Stimulated activated CD8-positive, alpha-beta memory T cell treated with anti-CD3 and anti-CD28 coated beads, Interleukin-15, amount 100 ng/mL, for 4 hours (primary cell): ENCODE measurements at regions not wholly inside any gene's neighbourhood (a gene's known extent, or its start where the extent isn't known, plus 50 kb on each side); places are given as distances from the start of the nearest gene placed in this dataset.

Source experiments
- DNase-seq, 2 donors: peaks; one replicate each; pipeline ENCODE4 v3.0.0-alpha.2; 2020; ENCODE audit warnings: low read depth in 2 of 2

DNA sequence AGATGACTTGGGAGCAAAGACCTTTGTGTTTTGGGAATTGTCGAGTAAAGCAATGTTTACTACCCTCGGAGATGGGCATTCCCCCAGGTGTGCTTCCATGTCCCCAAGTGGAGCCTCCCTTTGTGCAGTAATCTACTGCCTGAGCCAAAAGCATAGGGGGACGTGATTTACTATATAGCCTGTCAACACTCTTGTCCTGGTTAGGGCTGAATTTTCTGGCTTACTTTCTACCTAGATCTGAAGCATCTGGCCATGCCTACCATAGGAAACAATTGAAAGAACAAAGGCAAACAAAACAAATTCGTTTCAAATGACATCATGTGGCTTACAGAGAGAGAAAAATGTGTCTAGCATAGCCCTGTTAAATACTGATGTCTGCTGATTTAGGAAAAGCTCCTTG, 350.6 kb downstream of the SAMD5 start:
- DNase-seq: no peak

DNA sequence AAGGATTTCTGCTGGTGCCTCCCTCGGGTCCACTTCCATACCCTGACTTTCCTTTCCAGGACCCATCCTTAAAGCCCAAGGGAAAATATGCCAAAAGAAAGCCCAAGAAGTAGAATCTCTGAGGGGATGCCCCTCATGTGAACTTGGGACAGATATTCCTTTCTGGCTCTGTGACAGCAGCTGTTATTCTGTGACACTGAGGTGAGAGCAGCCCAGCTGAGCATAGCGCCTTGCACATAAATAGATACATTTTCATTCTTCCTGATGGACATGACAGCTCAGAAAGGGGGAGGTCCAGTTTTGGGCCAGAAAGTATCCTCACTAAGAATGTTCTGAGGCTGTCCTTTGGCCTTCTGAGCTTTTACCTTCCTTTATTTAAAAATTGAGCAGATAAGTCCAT, 353.2 kb downstream of the SAMD5 start:
- DNase-seq: no peak

DNA sequence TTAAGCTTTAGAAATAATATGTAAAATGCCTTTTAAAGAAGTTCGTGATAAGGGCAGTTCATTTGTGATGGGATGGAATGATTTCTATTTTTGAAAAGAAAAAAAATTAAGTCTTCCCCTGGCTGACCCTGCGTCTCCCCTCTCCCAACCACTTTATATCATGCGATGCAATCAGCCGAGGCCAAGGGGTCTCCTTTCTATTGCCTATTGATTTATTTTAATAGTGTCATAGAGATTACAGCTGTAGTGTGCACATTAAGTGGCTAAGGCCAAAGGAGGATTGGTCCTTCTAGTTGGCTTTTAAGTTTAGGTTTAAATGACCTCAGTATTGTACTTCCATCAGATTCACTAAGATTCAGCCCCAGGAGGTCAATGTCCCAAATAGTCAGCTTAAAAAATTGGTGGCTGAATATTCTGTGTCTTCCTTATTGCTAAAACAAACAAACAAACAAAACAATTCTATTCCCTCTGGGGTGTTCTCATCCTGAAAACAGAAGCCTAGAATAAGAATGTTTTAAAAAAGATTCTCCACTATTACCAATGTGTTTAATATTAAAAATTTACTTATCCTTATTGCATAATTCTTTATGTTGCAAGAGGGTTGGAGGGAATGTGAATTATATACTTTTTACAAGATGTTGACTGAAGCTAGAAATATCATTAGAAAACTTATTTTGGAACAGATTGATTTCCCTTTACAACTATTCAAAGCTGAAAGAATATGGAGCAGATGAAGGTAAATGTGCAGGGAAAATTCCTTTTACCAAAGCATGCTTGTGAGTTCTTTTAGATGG, 359.1 kb downstream of the SAMD5 start:
- no peak for DNase-seq

DNA sequence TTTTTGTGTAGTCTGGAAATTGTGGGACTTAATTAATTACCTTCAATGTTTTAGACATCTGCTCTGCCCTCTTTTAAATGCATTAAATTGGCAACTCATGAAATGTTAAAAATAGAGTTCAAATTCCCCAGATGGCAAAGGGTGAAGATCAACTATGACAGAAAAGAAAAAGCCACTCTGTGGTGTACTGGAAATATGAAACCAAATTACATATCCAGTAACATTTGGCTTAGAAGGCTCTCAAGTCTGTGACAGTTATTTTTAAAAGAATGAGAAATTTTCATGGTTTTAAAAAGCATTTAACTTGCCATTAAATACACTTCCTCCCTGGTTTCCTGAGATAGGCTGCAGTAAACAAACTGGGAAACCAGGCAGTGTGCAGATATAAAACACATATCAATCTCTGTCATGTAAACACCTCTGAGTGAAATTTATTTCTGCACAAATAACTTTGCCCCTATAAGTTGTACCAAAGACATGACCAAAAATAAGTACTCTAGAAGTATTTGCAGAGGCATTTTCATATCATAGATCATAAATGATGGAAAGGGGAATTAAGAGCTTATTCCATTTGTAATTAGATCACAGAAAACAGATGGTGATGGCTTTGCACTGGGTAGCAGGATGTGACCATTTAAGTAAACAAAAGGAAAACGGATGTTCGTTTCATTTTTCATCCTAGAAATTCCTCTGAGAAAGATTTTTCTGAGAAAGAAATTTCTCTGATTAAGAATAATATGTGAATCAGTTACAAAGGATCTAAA, 360.1 kb downstream of the SAMD5 start:
- no peak for DNase-seq

DNA sequence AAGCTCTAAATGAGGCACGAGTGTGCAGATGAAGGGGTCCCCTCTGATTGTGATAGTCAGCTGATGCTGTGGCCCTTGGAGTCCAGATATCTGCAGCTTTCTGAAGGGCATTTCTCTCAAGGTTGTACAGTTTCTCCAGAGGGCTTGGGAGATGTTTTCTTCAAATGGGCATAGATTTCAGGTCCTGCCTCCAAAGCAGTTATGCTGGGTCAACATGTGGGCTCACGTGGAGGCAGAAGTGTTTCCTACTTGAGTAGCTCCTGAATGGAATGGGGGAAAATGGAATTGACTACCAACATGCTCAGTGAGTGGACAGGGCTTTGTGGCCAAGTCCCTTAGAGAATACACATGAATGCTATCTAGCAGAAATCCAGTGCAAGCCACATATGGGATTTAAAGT, 360.7 kb downstream of the SAMD5 start:
- DNase-seq: no peak

DNA sequence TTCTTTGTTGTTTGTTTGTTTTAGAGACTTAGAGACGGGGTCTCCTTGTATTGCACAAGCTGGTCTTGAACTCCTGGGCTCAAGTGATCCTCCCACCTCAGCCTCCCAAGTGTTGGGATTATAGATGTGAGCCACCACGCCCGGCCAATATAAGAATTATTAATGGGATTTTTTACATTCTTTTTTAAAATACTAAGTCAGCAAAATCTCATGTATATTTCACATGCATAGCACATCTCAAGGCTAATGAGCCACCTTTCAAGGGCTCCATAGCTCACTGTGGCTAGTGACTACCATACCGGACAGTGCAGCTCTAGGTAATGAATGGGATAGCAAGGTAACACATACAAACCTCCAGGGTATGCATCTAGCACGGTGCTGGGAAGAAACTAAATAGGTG, 361.4 kb downstream of the SAMD5 start:
- no peak for DNase-seq

DNA sequence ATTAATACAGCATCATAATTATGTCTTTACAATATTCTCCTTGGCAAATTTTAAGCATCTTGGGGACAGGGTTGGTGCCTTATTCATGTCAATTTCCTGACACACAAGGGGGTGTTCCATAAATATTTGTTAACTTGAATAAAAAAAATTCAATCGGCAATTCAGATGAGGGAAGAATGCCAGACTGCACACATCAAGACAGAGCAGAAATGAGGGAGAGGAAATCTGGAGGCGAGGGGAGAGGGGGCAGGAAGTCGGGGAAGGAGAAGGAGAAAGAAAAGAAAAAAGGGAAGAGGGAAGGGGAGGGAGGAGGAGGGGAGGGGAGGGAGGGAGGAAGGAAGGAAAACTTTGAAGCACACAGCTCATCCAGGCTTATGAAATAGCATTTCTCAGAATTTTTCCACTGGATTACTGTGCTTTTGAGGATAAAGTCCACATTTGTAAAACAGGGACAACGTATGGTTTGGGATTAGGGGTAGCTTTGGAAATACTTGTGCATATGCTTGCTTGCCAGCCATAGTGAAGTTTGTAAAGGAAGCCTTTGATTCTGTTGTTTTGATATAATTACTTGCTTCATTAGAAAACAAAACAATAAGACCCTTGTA, 362.1 kb downstream of the SAMD5 start:
- DNase-seq: no peak

DNA sequence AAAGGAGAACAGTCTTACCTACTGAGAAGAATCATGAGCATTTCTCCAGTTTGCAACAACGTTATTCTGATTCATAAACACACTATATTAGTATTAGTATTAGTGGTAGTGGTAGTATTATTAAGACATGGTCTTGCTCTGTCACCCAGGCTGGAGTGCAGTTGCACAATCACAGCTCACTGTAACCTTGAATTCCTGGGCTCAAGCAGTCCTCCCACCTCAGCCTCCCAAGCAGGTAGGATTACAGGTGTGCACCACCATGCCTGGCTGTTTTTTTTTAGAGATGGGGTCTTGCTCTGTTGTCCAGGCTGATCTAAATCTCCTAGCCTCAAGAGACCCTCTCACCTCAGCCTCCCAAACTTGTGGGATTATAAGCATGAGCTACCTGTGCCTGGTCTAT, 363.5 kb downstream of the SAMD5 start:
- no peak for DNase-seq

DNA sequence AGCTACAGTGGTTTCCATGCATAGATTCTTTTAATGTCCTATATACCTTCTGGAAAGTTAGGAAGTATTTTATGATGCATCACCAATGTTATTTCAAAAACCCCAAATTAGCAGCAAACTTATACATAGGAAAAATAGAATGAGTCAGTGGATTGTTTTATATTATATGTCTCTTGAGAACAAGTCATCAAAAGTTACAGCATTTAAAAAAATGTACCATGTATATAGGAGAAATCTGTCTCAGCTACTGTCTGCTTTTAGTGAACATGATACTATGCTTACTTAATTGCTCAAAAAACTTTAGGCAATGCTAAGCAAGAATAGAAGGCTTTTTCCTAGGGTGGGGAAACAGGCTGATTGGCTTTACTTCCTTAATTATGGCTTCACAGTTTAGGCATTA, 365.3 kb downstream of the SAMD5 start:
- no peak for DNase-seq

DNA sequence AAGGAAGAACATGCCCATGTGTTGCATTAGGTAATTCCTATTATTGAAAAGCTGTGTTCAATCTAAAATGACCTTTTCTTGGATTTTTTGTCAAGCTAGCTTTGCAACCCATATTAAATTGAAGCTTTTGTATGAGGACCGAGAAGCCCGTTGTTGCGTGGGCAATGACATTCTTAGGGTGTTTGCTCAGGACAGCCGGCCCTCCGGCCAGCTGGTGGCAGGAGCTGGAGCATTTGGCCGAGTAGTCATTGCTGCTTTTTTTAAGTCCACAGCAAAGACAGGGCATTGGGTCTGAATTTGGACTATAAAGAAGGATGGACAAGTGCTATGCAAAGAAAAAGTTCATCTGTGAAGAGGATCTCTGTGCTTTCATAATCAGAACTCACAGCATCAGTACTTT, 365.8 kb downstream of the SAMD5 start:
- no peak for DNase-seq

DNA sequence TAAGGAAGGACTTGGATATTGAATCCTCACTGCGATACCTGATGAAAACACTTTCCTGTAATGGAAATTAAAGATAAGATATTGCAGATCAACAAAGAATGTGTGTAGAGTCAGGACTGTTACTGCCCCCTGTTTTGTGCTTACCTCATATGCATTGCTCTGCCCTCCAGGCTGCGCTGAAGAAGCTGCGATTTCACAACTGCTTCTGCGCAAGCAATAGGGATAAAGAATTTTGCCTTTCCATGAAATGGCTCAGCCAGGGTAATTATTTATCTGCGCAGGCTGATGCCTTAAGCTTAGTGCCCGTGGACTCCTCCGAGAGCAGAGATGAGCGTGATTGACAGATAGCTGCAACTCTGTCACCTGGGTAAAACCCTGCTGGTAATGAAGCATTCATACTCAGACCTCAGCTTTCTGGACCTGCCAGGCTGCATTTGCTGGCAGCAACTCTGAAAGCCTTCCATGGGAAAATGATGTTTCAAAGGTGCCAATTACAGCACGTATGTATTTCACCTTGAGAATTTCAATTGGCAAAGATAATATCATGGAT, 370.6 kb downstream of the SAMD5 start:
- no peak for DNase-seq

DNA sequence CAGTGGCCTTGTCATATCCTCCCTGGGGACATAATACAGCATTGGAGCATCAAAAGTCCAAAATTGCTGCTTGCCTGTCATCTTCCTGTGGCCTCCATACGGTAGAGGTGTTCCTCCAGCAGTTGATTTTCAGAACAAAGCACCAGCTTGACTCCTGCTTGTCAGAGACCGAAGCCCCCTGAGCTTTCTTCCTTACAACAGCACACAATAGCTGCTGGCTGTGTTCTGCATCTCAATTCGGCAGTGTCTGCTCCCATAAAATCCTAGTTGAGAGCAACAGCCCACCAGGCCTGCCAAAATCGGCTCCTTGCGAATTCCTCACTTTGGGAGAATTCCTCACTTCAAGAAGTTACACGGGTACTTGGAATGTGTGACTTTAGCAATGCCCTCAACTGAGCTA, 372.9 kb downstream of the SAMD5 start:
- DNase-seq: no peak

DNA sequence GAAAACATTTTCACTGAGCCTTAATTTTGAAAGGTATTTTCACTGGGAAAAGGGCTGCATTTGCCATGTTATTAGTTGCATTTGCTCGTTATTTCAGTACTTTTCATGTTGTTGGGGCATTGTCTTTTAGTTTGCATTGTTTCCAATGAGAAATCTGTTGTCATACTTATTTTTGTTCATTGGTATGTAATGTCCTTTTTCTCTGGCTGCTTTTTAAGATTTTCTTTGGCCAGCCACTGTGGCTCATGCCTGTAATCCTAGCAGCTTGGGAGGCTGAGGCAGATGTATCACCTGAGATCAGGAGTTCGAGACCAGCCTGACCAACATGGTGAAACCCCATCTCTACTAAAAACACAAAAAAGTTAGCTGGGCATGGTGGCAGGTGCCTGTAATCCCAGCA, 379.9 kb downstream of the SAMD5 start:
- DNase-seq: no peak

DNA sequence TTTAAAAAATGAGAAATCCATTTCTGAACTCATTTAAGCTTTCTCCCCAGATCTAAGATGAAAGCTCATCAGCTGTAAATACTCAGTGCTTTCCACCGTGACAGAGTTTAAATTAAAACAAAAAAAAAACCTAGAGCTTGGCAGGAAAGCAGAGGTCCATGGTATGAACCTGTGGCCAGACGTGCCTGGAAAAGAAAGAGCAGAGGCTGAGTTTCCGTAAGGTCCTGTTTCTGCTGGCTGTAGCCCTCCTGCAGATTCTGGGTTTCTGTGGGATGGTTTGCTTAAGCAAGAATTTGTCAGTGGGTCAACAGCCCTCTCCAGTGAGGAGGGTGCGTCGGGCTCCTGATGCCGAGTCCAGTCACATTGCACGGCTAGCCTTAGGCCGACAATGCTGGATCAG, 383.2 kb downstream of the SAMD5 start:
- no peak for DNase-seq

DNA sequence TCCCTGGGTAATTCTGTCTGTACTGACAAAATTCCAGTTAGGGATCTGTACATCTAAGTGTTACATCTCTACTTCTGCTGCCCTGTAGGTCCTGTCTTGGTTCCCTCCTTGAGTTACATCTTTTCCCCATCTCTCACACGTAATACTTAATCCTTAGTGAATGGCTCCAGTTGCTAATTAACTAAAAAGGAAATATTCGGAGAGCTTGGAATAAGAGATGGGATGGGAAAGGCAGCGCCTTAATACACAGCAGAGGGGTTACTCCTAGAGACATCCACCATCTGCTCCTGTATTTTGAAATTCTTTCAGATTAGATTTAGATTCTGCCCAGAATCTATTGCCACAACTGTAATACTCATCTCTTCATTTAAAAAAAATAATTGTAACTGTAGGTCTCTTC, 384.0 kb downstream of the SAMD5 start:
- DNase-seq: no peak

DNA sequence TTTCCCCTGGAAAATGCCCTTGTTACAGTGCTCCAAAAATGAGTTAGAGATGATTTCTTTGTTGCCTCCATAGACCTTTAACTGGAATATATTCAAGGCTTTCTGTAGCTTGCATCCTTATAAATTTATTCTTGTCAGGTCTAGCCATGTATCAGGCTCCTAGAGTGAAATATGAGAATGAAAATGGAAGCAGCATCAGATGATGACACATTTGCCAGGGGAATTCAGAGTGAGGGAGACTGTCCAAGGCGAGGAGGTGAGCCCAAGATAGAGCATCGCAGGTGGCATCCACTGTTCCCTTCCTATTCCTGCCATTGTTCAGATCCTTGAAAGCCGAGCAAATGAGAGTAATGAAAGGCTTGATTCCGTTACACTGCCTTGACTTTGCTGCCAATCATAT, 386.8 kb downstream of the SAMD5 start:
- DNase-seq: no peak

DNA sequence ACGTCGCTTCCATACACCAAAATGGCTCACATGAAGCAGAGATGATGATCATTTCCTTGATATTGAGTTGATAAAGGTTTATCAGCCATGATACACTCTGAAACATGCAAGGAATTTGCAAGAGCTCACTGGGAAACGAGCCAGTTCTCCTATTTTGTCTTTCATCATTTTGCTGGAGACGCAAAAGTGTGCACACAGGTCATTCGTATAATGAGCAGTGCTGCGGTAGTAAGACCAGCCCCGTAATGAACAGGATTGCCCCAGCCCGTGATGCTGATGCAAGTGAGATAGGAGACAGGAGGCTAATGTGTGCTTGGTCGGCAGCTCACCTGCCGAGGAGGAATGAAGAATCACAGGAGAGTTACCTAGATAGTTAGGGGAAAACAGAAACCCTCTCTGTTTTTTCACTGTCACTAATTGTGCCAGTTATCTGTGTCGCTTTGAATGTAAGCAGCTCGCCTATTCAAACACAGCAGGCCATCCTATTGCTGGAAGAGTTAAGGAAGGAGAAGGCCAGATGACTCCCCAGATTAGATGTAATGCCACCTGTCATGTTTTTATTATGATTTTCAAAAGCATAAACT, 391.8 kb downstream of the SAMD5 start:
- no peak for DNase-seq

DNA sequence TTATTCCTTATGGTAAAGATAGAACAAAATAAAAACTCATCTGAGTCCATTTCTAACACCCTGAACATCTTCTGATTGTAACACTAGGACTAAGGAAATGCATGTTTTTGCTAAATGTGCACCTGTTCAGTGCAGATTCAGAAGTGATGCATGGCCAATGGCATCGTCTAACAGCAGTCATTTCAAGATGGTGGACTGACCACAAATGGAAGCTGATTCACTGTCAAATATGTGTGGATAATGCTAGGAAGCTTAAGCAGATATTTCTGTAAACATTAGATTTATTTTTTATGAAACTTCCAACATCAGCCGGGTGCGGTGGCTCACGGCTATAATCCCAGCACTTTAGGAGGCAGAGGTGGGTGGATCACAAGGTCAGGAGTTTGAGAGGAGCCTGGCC, 394.8 kb downstream of the SAMD5 start:
- no peak for DNase-seq

DNA sequence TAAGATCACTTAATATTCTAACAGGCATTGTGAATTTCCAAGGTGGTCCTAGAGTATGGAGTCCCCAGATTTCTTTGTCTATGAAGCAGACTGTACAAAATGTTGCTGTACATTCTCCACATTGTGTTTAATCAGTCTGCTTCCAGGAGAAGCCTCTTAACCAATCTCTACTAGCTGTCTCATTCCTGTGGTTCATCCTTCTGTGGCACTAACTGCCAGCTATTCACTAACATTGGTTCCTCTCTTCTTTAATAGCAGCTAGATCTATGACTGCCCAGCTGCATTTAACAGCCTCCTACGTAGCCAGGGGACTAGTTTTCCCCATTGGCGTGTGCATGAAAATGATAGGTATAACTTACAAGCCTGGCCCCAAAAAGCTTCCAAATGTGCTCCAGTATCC, 395.4 kb downstream of the SAMD5 start:
- DNase-seq: no peak

DNA sequence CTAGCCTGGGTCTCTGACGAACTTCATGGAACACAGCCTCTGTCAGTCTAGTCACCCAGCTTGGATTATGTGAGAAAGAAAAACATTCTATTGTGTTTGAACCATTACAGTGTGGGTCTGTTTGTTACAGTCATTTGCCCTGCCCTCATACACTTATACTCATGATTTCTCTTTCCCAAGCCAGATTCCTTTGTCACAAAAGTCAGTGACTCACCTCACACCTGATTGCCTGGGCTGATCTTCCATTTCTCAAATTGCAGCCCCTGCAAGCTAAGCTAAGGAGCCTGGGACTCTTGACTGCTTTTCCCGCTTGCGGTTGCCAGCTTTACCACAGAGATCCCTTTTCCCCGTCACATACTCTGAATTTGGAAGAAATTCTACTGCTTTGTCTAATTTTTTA, 395.9 kb downstream of the SAMD5 start:
- DNase-seq: no peak

DNA sequence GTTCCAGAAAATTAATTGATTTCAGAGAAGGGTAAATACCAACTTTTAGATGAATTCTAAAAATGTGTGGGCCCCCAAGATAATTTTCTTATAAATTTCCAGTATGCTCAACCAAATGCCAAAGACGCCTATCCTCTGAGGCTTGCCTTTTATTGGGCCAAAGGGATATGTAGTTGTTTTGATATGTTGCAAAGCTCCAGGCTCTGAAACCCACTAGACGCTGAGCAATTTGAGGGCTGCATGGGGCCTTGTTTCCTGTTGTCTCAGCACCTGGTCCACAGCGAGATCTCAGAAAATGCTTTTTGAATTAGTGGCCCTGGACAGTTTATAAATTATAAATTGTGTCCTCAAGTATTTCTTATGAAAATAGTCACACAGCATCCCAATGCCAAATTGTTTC, 397.2 kb downstream of the SAMD5 start:
- DNase-seq: no peak

DNA sequence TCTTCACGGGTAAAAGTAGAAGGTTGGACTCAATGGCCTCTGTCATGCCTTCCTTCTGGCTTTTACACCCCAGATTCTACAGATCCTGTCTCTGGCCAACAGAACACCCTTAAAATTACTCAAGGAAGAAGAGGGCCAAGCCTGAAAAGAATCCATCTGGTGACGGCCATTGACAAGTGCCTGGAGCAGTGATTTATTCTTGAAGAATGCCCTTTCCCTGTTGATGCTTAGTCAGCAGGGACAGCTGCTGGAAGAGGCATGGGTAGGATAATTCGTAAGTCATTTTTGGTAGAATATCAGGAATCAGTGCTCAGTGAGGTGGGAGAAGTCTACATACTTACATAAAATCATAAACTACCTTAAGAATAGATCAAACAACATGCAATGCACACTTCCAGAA, 397.9 kb downstream of the SAMD5 start:
- DNase-seq: no peak
